AG09309 (cell line): ENCODE measurements at regions not wholly inside any gene's neighbourhood (a gene's known extent, or its start where the extent isn't known, plus 50 kb on each side); places are given as distances from the start of the nearest gene placed in this dataset.

Experiments used
- DNase-seq: peaks from one replicate; pipeline ENCODE4 v3.0.0-alpha.2; 2010; ENCODE audit warnings: low read depth
- H3K4me3 ChIP-seq: 2 replicates; pipeline ENCODE4 v1.5.1; 2011; ENCODE audit warnings: mild to moderate bottlenecking, low read depth, low read length, moderate library complexity; ENCODE audit not compliant: control insufficient read depth
- TF ChIP-seq, protein P1 (sequence below): IDR thresholded peaks from 2 replicates; pipeline ENCODE4 v1.5.1; 2011; ENCODE audit warnings: mild to moderate bottlenecking, low read depth, low read length, inconsistent platforms; ENCODE audit not compliant: insufficient read depth, control insufficient read depth; ENCODE audit errors: missing control alignments

DNA sequence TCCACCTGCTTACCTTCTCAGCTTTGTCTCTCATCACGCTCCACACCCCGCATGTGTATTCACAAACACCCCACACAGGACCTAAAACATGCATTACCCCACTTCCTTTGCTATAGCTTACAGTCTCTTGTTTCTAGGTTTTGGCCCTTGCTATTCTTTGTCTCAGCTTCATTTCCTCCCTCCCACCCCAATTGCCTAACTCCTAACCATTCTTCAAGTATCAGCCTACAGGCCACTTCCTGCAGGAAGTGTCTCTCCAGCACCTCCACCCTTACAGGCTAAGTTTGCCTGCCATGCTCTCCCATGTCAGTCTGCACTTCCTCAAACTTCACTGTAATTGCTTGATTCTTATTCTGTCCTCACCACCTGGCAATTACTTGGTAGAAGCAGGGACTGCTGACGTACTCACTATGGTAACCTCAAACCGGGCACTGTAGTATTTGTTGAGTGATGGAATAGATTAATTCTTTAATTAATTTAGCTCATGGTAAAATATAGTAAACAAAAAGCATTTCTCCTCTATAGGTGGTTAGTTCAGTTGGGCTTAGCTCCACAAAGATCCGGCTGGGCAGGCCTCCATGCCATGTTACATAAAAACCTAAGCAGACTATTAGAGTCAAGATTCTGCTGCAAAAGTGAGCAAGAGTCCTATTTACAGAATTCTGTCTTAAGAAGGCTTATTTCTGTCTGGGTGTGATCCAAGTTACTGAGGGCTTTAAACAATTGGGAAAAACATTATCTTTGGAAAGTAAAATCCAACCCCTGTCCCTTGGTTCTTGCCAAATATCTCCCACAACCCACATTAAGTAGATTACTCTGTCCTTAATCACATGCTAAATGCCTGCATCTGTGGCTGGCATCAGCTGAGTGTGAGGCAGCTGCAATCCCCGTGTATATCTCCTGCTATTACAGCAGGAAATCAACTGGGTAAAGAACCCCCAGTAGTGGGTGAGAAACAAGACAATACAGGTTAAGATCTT is 124.7 kb upstream of the CPEB2 start:
- H3K4me3 ChIP-seq, result no peak overlapping the region
- TF ChIP-seq, protein P1, sequence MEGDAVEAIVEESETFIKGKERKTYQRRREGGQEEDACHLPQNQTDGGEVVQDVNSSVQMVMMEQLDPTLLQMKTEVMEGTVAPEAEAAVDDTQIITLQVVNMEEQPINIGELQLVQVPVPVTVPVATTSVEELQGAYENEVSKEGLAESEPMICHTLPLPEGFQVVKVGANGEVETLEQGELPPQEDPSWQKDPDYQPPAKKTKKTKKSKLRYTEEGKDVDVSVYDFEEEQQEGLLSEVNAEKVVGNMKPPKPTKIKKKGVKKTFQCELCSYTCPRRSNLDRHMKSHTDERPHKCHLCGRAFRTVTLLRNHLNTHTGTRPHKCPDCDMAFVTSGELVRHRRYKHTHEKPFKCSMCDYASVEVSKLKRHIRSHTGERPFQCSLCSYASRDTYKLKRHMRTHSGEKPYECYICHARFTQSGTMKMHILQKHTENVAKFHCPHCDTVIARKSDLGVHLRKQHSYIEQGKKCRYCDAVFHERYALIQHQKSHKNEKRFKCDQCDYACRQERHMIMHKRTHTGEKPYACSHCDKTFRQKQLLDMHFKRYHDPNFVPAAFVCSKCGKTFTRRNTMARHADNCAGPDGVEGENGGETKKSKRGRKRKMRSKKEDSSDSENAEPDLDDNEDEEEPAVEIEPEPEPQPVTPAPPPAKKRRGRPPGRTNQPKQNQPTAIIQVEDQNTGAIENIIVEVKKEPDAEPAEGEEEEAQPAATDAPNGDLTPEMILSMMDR, result no peak
- no peak for DNase-seq

DNA sequence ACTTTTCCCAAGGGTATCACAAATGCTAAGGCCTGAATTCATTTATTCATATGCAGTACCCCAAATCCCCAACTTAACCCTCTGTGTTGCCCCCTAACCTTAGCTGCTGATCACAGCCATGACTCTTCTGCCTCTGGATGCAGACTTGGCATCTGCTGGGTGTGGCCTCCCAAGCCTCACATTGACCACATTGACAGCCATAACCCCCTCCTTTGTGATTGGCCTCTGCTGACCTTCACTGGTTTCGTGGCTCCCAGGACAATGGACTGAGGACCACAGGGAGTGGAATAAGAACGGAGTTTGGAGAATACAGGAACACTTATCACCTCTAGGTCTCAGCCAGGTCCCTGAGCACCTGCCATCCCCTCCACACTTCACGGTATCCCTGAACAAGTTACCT is 123.6 kb upstream of the CPEB2 start:
- no peak overlapping the region for H3K4me3 ChIP-seq
- TF ChIP-seq, protein P1, result no peak
- DNase-seq, result no peak

DNA sequence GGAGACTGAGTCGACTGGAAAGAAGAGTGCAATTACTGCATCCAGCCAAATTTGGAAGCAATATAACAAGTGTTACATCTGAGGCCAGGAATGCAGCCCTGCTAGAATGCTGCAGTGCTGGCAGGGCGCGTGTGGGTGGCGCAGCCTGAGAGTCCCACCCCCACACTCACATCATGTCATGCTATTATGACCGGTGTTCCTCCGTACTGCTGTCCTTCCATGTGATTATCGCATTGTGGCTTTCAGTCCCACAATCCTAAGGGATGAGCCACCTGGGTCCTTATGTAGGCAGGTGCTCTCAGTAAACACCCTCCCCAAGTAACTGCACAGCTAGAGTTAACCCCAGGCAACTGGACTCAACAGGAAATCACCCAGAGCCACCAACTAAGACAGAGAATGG is 122.6 kb upstream of the CPEB2 start:
- DNase-seq, result no peak
- TF ChIP-seq, protein P1, result no peak
- H3K4me3 ChIP-seq, result no peak overlapping the region

DNA sequence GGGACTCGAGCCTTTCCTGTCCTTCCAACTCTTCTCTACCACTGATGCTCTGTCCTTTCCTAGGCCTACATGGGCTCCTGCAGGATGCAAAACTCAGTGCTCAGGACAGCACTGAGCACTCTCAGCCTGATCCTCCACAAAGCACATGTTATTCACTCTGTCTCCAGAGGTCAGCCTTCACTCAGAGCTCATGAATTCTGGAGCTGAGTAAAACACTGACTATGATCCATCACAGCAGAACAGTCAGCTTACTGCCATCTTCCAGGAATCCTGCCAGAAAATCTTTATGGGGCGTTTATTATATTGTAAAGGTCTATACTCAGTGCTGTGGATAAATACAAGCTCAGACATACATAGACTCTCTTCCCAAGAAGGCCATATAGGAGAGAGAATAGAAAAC is 121.5 kb upstream of the CPEB2 start:
- no peak overlapping the region for H3K4me3 ChIP-seq
- no peak for DNase-seq
- TF ChIP-seq, protein P1, result no peak

DNA sequence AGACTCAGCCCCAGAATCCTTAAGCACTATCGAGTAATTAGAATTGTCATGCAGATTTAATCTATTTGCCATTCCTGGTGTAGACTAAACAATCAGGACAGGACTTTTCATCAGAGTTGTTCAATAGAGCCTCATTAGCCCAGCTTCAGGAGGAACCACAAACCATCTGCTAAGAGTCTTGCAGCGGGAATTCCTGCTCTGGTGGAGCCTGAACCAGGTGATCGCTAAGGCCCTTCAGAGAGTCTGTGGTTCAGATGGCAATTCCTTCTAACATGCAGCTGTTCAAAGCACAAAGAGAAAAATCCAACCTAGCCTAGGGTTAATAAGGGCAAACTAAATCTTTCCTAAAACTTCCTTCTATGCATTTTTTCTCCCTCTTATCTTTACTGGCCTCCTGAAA is 119.1 kb upstream of the CPEB2 start:
- TF ChIP-seq, protein P1, result no peak
- no peak overlapping the region for H3K4me3 ChIP-seq
- no peak for DNase-seq

DNA sequence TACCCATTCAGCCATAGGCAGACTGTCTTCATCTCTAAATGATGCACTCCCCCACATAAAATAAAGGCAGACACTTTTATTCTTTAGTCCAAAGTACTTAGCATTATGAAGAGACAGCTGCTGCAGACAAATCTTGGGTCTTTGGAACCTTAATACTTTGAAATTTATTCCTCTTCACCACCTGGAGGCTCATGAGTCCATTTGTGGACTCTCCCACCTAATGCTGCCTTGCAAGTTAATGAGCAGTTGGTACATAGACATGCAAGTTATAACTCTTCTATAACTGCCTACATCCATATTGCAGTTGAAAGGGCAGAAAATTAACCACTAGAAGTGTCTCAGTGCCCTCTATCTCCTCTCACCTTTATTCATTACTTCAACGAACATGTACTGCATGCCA is 118.6 kb upstream of the CPEB2 start:
- TF ChIP-seq, protein P1, result no peak
- no peak for DNase-seq

More for the DNA sequence above, 118.6 kb upstream of the CPEB2 start:
- H3K4me3 ChIP-seq, result no peak overlapping the region
